Vagina (tissue), 2 donors: ENCODE measurements at regions not wholly inside any gene's neighbourhood (a gene's known extent, or its start where the extent isn't known, plus 50 kb on each side); places are given as distances from the start of the nearest gene placed in this dataset.
"Not testable (repeated sequence)": the region's sequence is repeated elsewhere in the genome, so short reads cannot be mapped to it uniquely, and the experiment has no call there.

ENCODE experiments used
- CTCF ChIP-seq, 3 experiments: fragments of 450-650 bp in 2 of 3; fragments of 200-600 bp in 1 of 3; sonication (generic) in 1 of 3; IDR thresholded peaks; one replicate each; pipeline ENCODE4 v1.5.1; 2017 to 2019; ENCODE audit warnings: antibody characterized with exemption in 3 of 3, mild to moderate bottlenecking in 2 of 3, moderate library complexity in 2 of 3
- POLR2AphosphoS5 ChIP-seq, 2 donors: sonication (generic); formaldehyde crosslinking; IDR thresholded peaks; one replicate each; pipeline ENCODE4 v1.9.0; 2017; ENCODE audit warnings: antibody characterized with exemption in 2 of 2, mild to moderate bottlenecking in 2 of 2, low read depth in 1 of 2; ENCODE audit not compliant: insufficient read depth in 1 of 2

GRCh38 chr21:6070213-6070612 is 4451.2 kb upstream of the TPTE start:
- not testable (repeated sequence) for TF ChIP-seq CTCF (IDR thresholded peaks at IDR 0.05); POLR2AphosphoS5 (IDR thresholded peaks at IDR 0.05; ENCODE audit: insufficient read depth in 1 of 2, low read depth in 1 of 2)
